ENCODE measurements at regions not wholly inside any gene's neighbourhood (a gene's known extent, or its start where the extent isn't known, plus 50 kb on each side); places are given as distances from the start of the nearest gene placed in this dataset.

DNA sequence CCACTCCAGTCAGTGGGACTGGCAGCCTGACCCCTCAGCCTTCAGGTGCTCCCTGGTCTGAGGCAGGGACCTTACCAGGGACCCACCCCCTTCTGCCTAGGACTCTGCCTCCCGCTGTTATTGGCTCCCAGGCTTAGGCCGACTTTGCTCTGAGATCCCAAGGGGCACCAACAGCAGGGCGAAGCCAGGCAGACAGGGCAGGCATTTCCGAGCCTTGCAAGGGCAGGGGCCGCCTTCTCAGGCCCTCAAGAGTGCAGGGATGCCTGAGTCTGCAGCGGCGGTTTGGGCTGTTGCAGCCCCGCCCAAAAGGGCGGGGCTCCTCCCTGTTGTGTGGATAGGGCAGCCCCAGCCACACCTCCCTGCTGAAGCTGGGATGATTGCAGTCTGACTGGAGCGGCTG is 644.6 kb downstream of the PRR16 start:
- Histone ChIP-seq H2AFZ (ENCODE audit: low read depth, low read length, poor library complexity, severe bottlenecking) (peak overlapping the region; percentile 41), H3K9ac (ENCODE audit: low read length) (no peak overlapping the region), H3K27ac (ENCODE audit: low read depth, low read length) (no peak overlapping the region), H3K4me3 (replicated peaks in 1 of 2; ENCODE audit: low read depth in 1 of 2, low read length in 2 of 2) (no peak overlapping the region), H3K27me3 (ENCODE audit: insufficient read depth, low read length) (no peaks in the 10 kb centered on the region), H3K36me3 (ENCODE audit: control insufficient read depth in 1 of 2, insufficient read depth in 2 of 2, low read length in 2 of 2) (no peaks in the 10 kb centered on the region), H3K4me1 (ENCODE audit: control insufficient read depth in 1 of 2, insufficient read depth in 2 of 2, low read length in 2 of 2) (no peaks in the 10 kb centered on the region), H3K4me2 (ENCODE audit: low read length) (peak overlapping the region; percentile 9; the same call in 1 of the 2 replicates), H3K9me2 (ENCODE audit: insufficient read depth) (no peaks in the 10 kb centered on the region), H3K79me2 (ENCODE audit: insufficient read depth, low read length) (no peaks in the 10 kb centered on the region), H3K9me3 (ENCODE audit: control insufficient read depth in 1 of 2, insufficient read depth in 1 of 2, low read depth in 1 of 2, low read length in 2 of 2) (no peaks in the 10 kb centered on the region), H4K20me1 (ENCODE audit: insufficient read depth) (no peaks in the 10 kb centered on the region)
- DNase-seq (ENCODE audit: low read depth, low spot score), result no peak
- intact Hi-C loops (cut with micrococcal nuclease), result no loop called here
- ChIA-PET RAD21 (ENCODE audit: low non-redundant PET in 1 of 2, low total read pairs in 2 of 2, uncharacterized antibody in 2 of 2, unreplicated experiment in 2 of 2) (no interaction called here), POLR2A (no interaction called here), CTCF (no interaction called here)
- TF ChIP-seq, protein P1, sequence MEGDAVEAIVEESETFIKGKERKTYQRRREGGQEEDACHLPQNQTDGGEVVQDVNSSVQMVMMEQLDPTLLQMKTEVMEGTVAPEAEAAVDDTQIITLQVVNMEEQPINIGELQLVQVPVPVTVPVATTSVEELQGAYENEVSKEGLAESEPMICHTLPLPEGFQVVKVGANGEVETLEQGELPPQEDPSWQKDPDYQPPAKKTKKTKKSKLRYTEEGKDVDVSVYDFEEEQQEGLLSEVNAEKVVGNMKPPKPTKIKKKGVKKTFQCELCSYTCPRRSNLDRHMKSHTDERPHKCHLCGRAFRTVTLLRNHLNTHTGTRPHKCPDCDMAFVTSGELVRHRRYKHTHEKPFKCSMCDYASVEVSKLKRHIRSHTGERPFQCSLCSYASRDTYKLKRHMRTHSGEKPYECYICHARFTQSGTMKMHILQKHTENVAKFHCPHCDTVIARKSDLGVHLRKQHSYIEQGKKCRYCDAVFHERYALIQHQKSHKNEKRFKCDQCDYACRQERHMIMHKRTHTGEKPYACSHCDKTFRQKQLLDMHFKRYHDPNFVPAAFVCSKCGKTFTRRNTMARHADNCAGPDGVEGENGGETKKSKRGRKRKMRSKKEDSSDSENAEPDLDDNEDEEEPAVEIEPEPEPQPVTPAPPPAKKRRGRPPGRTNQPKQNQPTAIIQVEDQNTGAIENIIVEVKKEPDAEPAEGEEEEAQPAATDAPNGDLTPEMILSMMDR (IDR thresholded peaks at IDR 0.05 in 2 of 3, conservative IDR thresholded peaks at IDR 0.05 in 1 of 3; ENCODE audit: borderline replicate concordance in 1 of 3, insufficient read depth in 1 of 3, low read depth in 2 of 3, low read length in 2 of 3), result no peak
- TF ChIP-seq EZH2 (IDR thresholded peaks at IDR 0.05) (no peak), EGR1 (IDR thresholded peaks at IDR 0.05; ENCODE audit: low read depth) (no peak)
- TF ChIP-seq, protein P2, sequence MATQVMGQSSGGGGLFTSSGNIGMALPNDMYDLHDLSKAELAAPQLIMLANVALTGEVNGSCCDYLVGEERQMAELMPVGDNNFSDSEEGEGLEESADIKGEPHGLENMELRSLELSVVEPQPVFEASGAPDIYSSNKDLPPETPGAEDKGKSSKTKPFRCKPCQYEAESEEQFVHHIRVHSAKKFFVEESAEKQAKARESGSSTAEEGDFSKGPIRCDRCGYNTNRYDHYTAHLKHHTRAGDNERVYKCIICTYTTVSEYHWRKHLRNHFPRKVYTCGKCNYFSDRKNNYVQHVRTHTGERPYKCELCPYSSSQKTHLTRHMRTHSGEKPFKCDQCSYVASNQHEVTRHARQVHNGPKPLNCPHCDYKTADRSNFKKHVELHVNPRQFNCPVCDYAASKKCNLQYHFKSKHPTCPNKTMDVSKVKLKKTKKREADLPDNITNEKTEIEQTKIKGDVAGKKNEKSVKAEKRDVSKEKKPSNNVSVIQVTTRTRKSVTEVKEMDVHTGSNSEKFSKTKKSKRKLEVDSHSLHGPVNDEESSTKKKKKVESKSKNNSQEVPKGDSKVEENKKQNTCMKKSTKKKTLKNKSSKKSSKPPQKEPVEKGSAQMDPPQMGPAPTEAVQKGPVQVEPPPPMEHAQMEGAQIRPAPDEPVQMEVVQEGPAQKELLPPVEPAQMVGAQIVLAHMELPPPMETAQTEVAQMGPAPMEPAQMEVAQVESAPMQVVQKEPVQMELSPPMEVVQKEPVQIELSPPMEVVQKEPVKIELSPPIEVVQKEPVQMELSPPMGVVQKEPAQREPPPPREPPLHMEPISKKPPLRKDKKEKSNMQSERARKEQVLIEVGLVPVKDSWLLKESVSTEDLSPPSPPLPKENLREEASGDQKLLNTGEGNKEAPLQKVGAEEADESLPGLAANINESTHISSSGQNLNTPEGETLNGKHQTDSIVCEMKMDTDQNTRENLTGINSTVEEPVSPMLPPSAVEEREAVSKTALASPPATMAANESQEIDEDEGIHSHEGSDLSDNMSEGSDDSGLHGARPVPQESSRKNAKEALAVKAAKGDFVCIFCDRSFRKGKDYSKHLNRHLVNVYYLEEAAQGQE (IDR thresholded peaks at IDR 0.05; ENCODE audit: low read depth), result no peak
- BruUV-seq (replicated peaks), result no TSS peak
- ATAC-seq, result peak; percentile 91

Measured in HCT116 (cell line).